ENCODE measurements at regions not wholly inside any gene's neighbourhood (a gene's known extent, or its start where the extent isn't known, plus 50 kb on each side); places are given as distances from the start of the nearest gene placed in this dataset.

DNA sequence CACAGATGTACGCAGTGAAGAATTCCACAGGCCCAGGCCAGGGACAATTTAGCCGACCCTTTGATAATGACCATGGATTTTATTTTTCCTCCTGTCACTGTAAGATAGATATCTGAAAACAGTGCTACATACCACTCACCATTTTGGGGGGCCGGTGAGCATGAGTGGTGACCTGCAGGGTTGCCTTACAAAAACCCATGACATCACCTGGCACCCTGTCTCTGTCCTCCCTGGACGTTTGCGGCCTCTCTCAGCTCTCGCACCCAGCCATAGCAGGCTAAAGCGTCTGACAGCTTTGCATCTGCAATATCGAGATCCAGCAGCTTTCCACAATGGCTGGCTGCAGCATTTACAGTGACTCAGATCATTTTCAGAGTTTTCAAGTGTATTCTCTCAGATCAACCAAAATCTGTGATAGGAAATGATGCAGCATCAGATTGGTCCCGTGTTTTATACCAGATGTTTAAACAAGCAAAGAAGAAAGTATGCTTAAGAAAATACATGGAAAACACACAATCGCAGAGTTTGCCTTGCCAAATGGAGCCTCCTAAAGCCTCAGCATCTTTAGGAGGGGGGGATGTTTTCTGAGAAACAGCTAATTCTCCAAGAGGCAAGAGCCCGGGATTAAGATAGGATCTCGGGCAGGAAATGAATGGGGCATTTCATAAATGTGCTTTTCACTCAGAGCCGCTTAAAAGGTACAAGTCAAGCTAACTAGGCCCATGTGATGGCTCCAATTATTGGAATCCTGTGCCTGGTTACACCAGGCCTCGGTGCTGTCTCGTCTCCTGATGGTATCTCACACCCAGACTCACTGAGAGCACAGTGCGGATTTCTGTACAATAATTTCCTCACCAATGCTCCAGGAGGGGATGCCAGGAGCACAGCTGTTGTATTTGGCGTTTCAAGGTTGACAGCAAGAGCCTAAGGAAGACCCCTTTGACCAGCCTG lies 257.3 kb downstream of the XXYLT1 start:
- no peaks in the 10 kb centered on the region for H3K36me3 ChIP-seq (ENCODE audit: control insufficient read depth in 2 of 3, insufficient read depth in 3 of 3, low read length in 3 of 3)
- no peaks in the 10 kb centered on the region for H3K36me3 Mint-ChIP-seq
- ChIA-PET POLR2A (no interaction called here), CTCF (no interaction called here)
- H3K27ac ChIP-seq (ENCODE audit: low read depth, low read length) = no peak overlapping the region
- no peaks in the 10 kb centered on the region for H3K4me1 ChIP-seq (ENCODE audit: control insufficient read depth in 2 of 2, insufficient read depth in 2 of 2, low read length in 2 of 2)
- DNase-seq (no peak), ATAC-seq (no peak)
- H3K27me3 Mint-ChIP-seq = peaks cover 0 to 23% (median 4%) of the 10 kb centered on the region in 5 donors
- H3K4me3 ChIP-seq (ENCODE audit: low read length) = no peak overlapping the region
- H3K4me1 Mint-ChIP-seq = peaks cover 3 to 10% (median 6%) of the 10 kb centered on the region in 7 donors
- intact Hi-C loops (cut with micrococcal nuclease) = no loop called here
- H3K27me3 ChIP-seq (ENCODE audit: control insufficient read depth in 2 of 2, insufficient read depth in 2 of 2, low read length in 2 of 2) = no peaks in the 10 kb centered on the region
- no peaks in the 10 kb centered on the region for H3K9me3 Mint-ChIP-seq
- H3K27ac Mint-ChIP-seq = no peak overlapping the region
- no peaks in the 10 kb centered on the region for H3K9me3 ChIP-seq (ENCODE audit: control insufficient read depth in 2 of 3, low read length in 3 of 3)
- no peak overlapping the region for H3K4me3 Mint-ChIP-seq

DNA sequence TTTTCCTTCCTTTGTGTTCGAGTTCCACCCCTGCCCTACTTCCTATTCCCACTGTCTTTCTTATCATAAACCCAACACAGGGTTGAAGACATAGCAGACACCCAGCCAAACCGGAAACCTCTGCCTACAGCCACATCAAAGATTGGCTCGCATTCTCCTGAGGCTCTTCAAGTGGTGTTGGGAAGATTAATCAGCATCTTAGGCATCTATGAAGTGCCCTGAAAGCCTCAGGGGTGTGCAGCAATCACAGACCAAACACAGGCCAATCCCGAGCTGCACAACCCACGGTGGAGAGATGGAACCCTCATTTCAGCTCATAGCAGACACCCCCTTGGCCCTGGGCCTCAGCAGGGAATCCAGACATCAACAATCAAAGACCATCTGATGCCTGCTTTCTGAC lies 255.9 kb downstream of the XXYLT1 start:
- ChIA-PET POLR2A (no interaction called here), CTCF (no interaction called here)
- no peak overlapping the region for H3K4me3 Mint-ChIP-seq
- H3K4me3 ChIP-seq (ENCODE audit: low read length) = no peak overlapping the region
- peaks cover 0 to 27% (median 8%) of the 10 kb centered on the region in 5 donors for H3K27me3 Mint-ChIP-seq
- H3K36me3 ChIP-seq (ENCODE audit: control insufficient read depth in 2 of 3, insufficient read depth in 3 of 3, low read length in 3 of 3) = no peaks in the 10 kb centered on the region
- intact Hi-C loops (cut with micrococcal nuclease) = no loop called here
- H3K4me1 Mint-ChIP-seq = peaks cover 3 to 10% (median 6%) of the 10 kb centered on the region in 7 donors
- no peaks in the 10 kb centered on the region for H3K36me3 Mint-ChIP-seq
- no peak overlapping the region for H3K27ac ChIP-seq (ENCODE audit: low read depth, low read length)
- DNase-seq (no peak), ATAC-seq (no peak)
- no peaks in the 10 kb centered on the region for H3K9me3 Mint-ChIP-seq
- peak overlapping the region in 1 of 9 donors; percentile 13 for H3K27ac Mint-ChIP-seq
- no peaks in the 10 kb centered on the region for H3K27me3 ChIP-seq (ENCODE audit: control insufficient read depth in 2 of 2, insufficient read depth in 2 of 2, low read length in 2 of 2)
- H3K9me3 ChIP-seq (ENCODE audit: control insufficient read depth in 2 of 3, low read length in 3 of 3) = no peaks in the 10 kb centered on the region
- H3K4me1 ChIP-seq (ENCODE audit: control insufficient read depth in 2 of 2, insufficient read depth in 2 of 2, low read length in 2 of 2) = no peaks in the 10 kb centered on the region

- no peaks in the 10 kb centered on the region for H3K27me3 ChIP-seq (ENCODE audit: control insufficient read depth in 2 of 2, insufficient read depth in 2 of 2, low read length in 2 of 2)
- H3K4me1 Mint-ChIP-seq = peaks cover 3 to 10% (median 6%) of the 10 kb centered on the region in 7 donors
- POLR2A ChIA-PET = no interaction called here
- H3K36me3 ChIP-seq (ENCODE audit: control insufficient read depth in 2 of 3, insufficient read depth in 3 of 3, low read length in 3 of 3) = no peaks in the 10 kb centered on the region
- H3K27ac ChIP-seq (ENCODE audit: low read depth, low read length) = no peak overlapping the region
- no peaks in the 10 kb centered on the region for H3K9me3 ChIP-seq (ENCODE audit: control insufficient read depth in 2 of 3, low read length in 3 of 3)
- no peak overlapping the region for H3K4me3 Mint-ChIP-seq
- H3K9me3 Mint-ChIP-seq = peaks cover 0 to 9% (median 0%) of the 10 kb centered on the region in 11 donors
- H3K4me1 ChIP-seq (ENCODE audit: control insufficient read depth in 2 of 2, insufficient read depth in 2 of 2, low read length in 2 of 2) = no peaks in the 10 kb centered on the region
- CTCF ChIA-PET = interaction anchor here (0.7 kb wide), 1 partner anchor 10 kb away, joined by 3 read pairs; no protein-coding TSS in a partner anchor
- H3K36me3 Mint-ChIP-seq = no peaks in the 10 kb centered on the region
- H3K4me3 ChIP-seq (ENCODE audit: low read length) = no peak overlapping the region
- peaks cover 0 to 41% (median 11%) of the 10 kb centered on the region in 5 donors for H3K27me3 Mint-ChIP-seq
- ATAC-seq (no peak), DNase-seq (no peak)
- no peak overlapping the region for H3K27ac Mint-ChIP-seq
- intact Hi-C loops (cut with micrococcal nuclease) = no loop called here
Measured at GRCh38 chr3:195017151-195017550, 253.8 kb downstream of the XXYLT1 start.

All from naive thymus-derived CD4-positive, alpha-beta T cell (primary cell).